Endodermal cell (in vitro differentiated cells): ENCODE measurements at regions not wholly inside any gene's neighbourhood (a gene's known extent, or its start where the extent isn't known, plus 50 kb on each side); places are given as distances from the start of the nearest gene placed in this dataset.

Experiments
- DNase-seq: peaks from one replicate; pipeline ENCODE4 v3.0.0-alpha.2; 2017
- H3K27ac ChIP-seq: 2 replicates; pipeline ENCODE4 v1.5.1; 2013; ENCODE audit warnings: mild to moderate bottlenecking, low read depth, low read length, moderate library complexity
- H3K27me3 ChIP-seq: 2 replicates; pipeline ENCODE4 v1.6.1; 2013; ENCODE audit warnings: mild to moderate bottlenecking, low read length, moderate library complexity; ENCODE audit not compliant: insufficient read depth, control insufficient read depth, poor library complexity, severe bottlenecking
- H3K36me3 ChIP-seq: 2 replicates; pipeline ENCODE4 v1.7.0; 2013; ENCODE audit warnings: mild to moderate bottlenecking, low read length, moderate library complexity; ENCODE audit not compliant: control insufficient read depth, insufficient read depth
- H3K4me1 ChIP-seq: one replicate; pipeline ENCODE4 v1.7.0; 2013; ENCODE audit warnings: low read length; ENCODE audit not compliant: control insufficient read depth, insufficient read depth
- H3K4me3 ChIP-seq: 2 replicates; pipeline ENCODE4 v1.5.1; 2013; ENCODE audit warnings: mild to moderate bottlenecking, low read length, moderate library complexity
- H3K9ac ChIP-seq: 2 replicates; pipeline ENCODE4 v1.6.1; 2013; ENCODE audit warnings: mild to moderate bottlenecking, low read length, moderate library complexity; ENCODE audit not compliant: poor library complexity, severe bottlenecking; ENCODE audit errors: extremely low read depth
- H3K9me3 ChIP-seq: 2 replicates; pipeline ENCODE4 v1.6.1; 2013; ENCODE audit warnings: mild to moderate bottlenecking, low read length, moderate library complexity; ENCODE audit not compliant: control insufficient read depth
- H3K27ac Mint-ChIP-seq: 2 replicates; pipeline ENCODE4 v1.8.0; 2020; ENCODE audit warnings: mixed read lengths
- H3K27me3 Mint-ChIP-seq: 2 replicates; pipeline ENCODE4 v1.8.0; 2021; ENCODE audit warnings: mild to moderate bottlenecking, mixed read lengths; ENCODE audit not compliant: insufficient read depth
- H3K36me3 Mint-ChIP-seq: 2 replicates; pipeline ENCODE4 v1.8.0; 2020; ENCODE audit warnings: low read depth, mixed read lengths
- H3K4me1 Mint-ChIP-seq: 2 replicates; pipeline ENCODE4 v1.8.0; 2020; ENCODE audit warnings: mixed read lengths
- H3K4me3 Mint-ChIP-seq: 2 replicates; pipeline ENCODE4 v1.8.0; 2020; ENCODE audit warnings: mild to moderate bottlenecking, moderate library complexity, mixed read lengths
- H3K9me3 Mint-ChIP-seq: 2 replicates; pipeline ENCODE4 v1.8.0; 2020; ENCODE audit warnings: mild to moderate bottlenecking, mixed read lengths
- CTCF ChIP-seq: fragments of 200-600 bp; sonication (generic); conservative IDR thresholded peaks from 2 replicates; pipeline ENCODE4 v1.5.0; 2021; ENCODE audit warnings: antibody characterized with exemption, mild to moderate bottlenecking
- WGBS, 2 experiments: methylation state at CpG; one replicate each; pipeline versions ENCODE4 v1.1.5 to v1.1.7; 2013; ENCODE audit warnings: missing lambda C conversion rate in 2 of 2, mixed read lengths in 1 of 2; ENCODE audit not compliant: insufficient coverage in 1 of 2, insufficient read length in 1 of 2; 5-methylcytosine and 5-hydroxymethylcytosine counted together

- Histone ChIP-seq H3K4me1 (no peaks in the 10 kb centered on the region), H3K27me3 (no peaks in the 10 kb centered on the region), H3K9me3 (peaks cover 23% of the 10 kb centered on the region), H3K4me3 (no peak overlapping the region), H3K36me3 (no peaks in the 10 kb centered on the region), H3K9ac (no peak overlapping the region), H3K27ac (no peak overlapping the region)
- no peaks in the 10 kb centered on the region for H3K4me1 Mint-ChIP-seq
- TF ChIP-seq CTCF = no peak
- H3K36me3 Mint-ChIP-seq = peaks cover 2% of the 10 kb centered on the region
- no peak overlapping the region for H3K27ac Mint-ChIP-seq
- peaks cover 2% of the 10 kb centered on the region for H3K27me3 Mint-ChIP-seq
- 91% methylated on average over 6 to 9 of the region's 9 CpGs for WGBS, 2 experiments
- H3K9me3 Mint-ChIP-seq = peaks cover 34% of the 10 kb centered on the region
- no peak for DNase-seq
- no peak overlapping the region for H3K4me3 Mint-ChIP-seq
Observed at GRCh38 chr7:36090976-36091873, 61.8 kb upstream of the EEPD1 start.

GRCh38 chr7:36091874-36092176 is 61.2 kb upstream of the EEPD1 start:
- no peaks in the 10 kb centered on the region for H3K4me1 ChIP-seq
- H3K36me3 Mint-ChIP-seq = peaks cover 2% of the 10 kb centered on the region
- H3K9me3 ChIP-seq = peaks cover 23% of the 10 kb centered on the region
- H3K27ac ChIP-seq = no peak overlapping the region
- no peaks in the 10 kb centered on the region for H3K36me3 ChIP-seq
- H3K9ac ChIP-seq = no peak overlapping the region
- no peak for DNase-seq
- no peak overlapping the region for H3K27ac Mint-ChIP-seq
- H3K27me3 ChIP-seq = no peaks in the 10 kb centered on the region
- H3K4me1 Mint-ChIP-seq = no peaks in the 10 kb centered on the region
- no peak overlapping the region for H3K4me3 ChIP-seq
- no peak overlapping the region for H3K4me3 Mint-ChIP-seq
- TF ChIP-seq CTCF = no peak
- WGBS, 2 experiments = 90 to 100% methylated on average over 2 of the region's 2 CpGs
- H3K9me3 Mint-ChIP-seq = peaks cover 34% of the 10 kb centered on the region
- peaks cover 2% of the 10 kb centered on the region for H3K27me3 Mint-ChIP-seq

- no peak overlapping the region for H3K27ac Mint-ChIP-seq
Observed at GRCh38 chr7:36092221-36092771, 60.8 kb upstream of the EEPD1 start.

More at GRCh38 chr7:36092221-36092771, 60.8 kb upstream of the EEPD1 start:
- H3K9me3 ChIP-seq = peaks cover 23% of the 10 kb centered on the region
- H3K4me1 Mint-ChIP-seq = no peaks in the 10 kb centered on the region
- peaks cover 34% of the 10 kb centered on the region for H3K9me3 Mint-ChIP-seq
- H3K4me3 Mint-ChIP-seq = no peak overlapping the region
- H3K36me3 Mint-ChIP-seq = peaks cover 2% of the 10 kb centered on the region
- H3K4me3 ChIP-seq = no peak overlapping the region
- no peaks in the 10 kb centered on the region for H3K27me3 ChIP-seq
- peaks cover 2% of the 10 kb centered on the region for H3K27me3 Mint-ChIP-seq
- no peaks in the 10 kb centered on the region for H3K36me3 ChIP-seq
- 89 to 90% methylated on average over 7 to 11 of the region's 11 CpGs for WGBS, 2 experiments
- H3K9ac ChIP-seq = no peak overlapping the region
- no peak for DNase-seq
- no peak overlapping the region for H3K27ac ChIP-seq
- TF ChIP-seq CTCF = no peak
- H3K4me1 ChIP-seq = no peaks in the 10 kb centered on the region
